MCF 10A (cell line): ENCODE measurements at regions not wholly inside any gene's neighbourhood (a gene's known extent, or its start where the extent isn't known, plus 50 kb on each side); places are given as distances from the start of the nearest gene placed in this dataset.

ENCODE experiments used
- BruUV-seq: library from RNA; stranded (reverse); fragments of 400-500 nt; replicated peaks from 2 replicates; lab custom pipeline; 2021; lab: Mats Ljungman, UMichigan
- CTCF ChIA-PET: fragments of 300-600 bp; sonication (Branson Sonifier 250); formaldehyde crosslinking; extraction: SDS; loops from one replicate; lab custom pipeline; 2021; ENCODE audit warnings: antibody characterized with exemption, inconsistent platforms; lab: Yijun Ruan, JAX
- POLR2A ChIA-PET: fragments of 300-600, 350-650 bp; sonication (Branson Sonifier 250); formaldehyde crosslinking; extraction: SDS; loops from one replicate; lab custom pipeline; 2020; ENCODE audit warnings: antibody characterized with exemption, inconsistent platforms; lab: Yijun Ruan, JAX
- DNase-seq: peaks from one replicate; pipeline ENCODE4 v3.0.0-alpha.2; 2018; ENCODE audit not compliant: unreplicated experiment
- H3K27ac Mint-ChIP-seq: one replicate; pipeline ENCODE4 v1.8.0; 2022; ENCODE audit warnings: mild to moderate bottlenecking, low read depth, mixed read lengths; ENCODE audit not compliant: unreplicated experiment
- H3K27me3 Mint-ChIP-seq: one replicate; pipeline ENCODE4 v1.8.0; 2022; ENCODE audit warnings: mixed read lengths; ENCODE audit not compliant: insufficient read depth, unreplicated experiment
- H3K36me3 Mint-ChIP-seq: one replicate; pipeline ENCODE4 v1.8.0; 2022; ENCODE audit warnings: mild to moderate bottlenecking, moderate library complexity, mixed read lengths; ENCODE audit not compliant: insufficient read depth, unreplicated experiment
- H3K4me1 Mint-ChIP-seq: one replicate; pipeline ENCODE4 v1.8.0; 2022; ENCODE audit warnings: mixed read lengths; ENCODE audit not compliant: insufficient read depth, unreplicated experiment
- H3K4me3 Mint-ChIP-seq: one replicate; pipeline ENCODE4 v1.8.0; 2022; ENCODE audit warnings: mild to moderate bottlenecking, moderate library complexity, mixed read lengths; ENCODE audit not compliant: unreplicated experiment
- H3K9me3 Mint-ChIP-seq: one replicate; pipeline ENCODE4 v1.8.0; 2022; ENCODE audit warnings: mixed read lengths; ENCODE audit not compliant: unreplicated experiment
- intact Hi-C: fragments of 100-400 bp; cut with micrococcal nuclease; formaldehyde crosslinking; loops from 2 replicates; pipeline ENCODE4 v1.14.1; 2022
- TF ChIP-seq, protein P1 (sequence below): fragments of 200-600 bp; IDR thresholded peaks from one replicate; pipeline ENCODE4 v1.8.0; 2022; ENCODE audit warnings: antibody characterized with exemption, mild to moderate bottlenecking; ENCODE audit not compliant: unreplicated experiment

- no TSS peak for BruUV-seq
- Mint-ChIP-seq H3K4me1 (no peaks in the 10 kb centered on the region), H3K27me3 (no peaks in the 10 kb centered on the region), H3K9me3 (peaks cover 18% of the 10 kb centered on the region), H3K4me3 (no peak overlapping the region), H3K27ac (no peak overlapping the region), H3K36me3 (no peaks in the 10 kb centered on the region)
- CTCF ChIA-PET, result no interaction called here
- TF ChIP-seq, protein P1, sequence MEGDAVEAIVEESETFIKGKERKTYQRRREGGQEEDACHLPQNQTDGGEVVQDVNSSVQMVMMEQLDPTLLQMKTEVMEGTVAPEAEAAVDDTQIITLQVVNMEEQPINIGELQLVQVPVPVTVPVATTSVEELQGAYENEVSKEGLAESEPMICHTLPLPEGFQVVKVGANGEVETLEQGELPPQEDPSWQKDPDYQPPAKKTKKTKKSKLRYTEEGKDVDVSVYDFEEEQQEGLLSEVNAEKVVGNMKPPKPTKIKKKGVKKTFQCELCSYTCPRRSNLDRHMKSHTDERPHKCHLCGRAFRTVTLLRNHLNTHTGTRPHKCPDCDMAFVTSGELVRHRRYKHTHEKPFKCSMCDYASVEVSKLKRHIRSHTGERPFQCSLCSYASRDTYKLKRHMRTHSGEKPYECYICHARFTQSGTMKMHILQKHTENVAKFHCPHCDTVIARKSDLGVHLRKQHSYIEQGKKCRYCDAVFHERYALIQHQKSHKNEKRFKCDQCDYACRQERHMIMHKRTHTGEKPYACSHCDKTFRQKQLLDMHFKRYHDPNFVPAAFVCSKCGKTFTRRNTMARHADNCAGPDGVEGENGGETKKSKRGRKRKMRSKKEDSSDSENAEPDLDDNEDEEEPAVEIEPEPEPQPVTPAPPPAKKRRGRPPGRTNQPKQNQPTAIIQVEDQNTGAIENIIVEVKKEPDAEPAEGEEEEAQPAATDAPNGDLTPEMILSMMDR, result no peak
- POLR2A ChIA-PET, result no interaction called here
- DNase-seq, result no peak
- intact Hi-C loops, result no loop called here
Measured at GRCh38 chr13:85013006-85013405, 786.2 kb downstream of the SLITRK6 start.

DNA sequence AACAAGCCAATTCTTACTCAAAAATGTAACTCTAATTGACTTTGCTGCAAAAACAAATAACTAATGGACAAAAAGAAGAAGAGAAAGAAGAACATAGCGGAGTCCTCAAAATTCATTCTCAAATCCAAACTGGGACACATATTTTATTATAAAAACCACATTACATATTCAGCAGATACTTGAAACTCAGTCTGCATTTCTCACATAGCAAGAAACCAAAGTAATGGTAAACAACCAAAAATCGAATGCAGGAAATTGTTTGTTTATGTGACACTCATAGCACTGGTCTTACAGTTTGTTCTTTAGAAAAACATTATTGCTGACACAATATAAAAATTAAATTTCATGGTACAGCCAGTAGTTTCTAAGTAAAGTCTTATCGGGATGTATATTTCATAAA is 789.8 kb downstream of the SLITRK6 start:
- POLR2A ChIA-PET, result no interaction called here
- Mint-ChIP-seq H3K27me3 (no peaks in the 10 kb centered on the region), H3K27ac (no peak overlapping the region), H3K4me1 (no peaks in the 10 kb centered on the region), H3K4me3 (no peak overlapping the region), H3K9me3 (peaks cover 26% of the 10 kb centered on the region), H3K36me3 (no peaks in the 10 kb centered on the region)
- TF ChIP-seq, protein P1, result no peak
- no TSS peak for BruUV-seq
- CTCF ChIA-PET, result no interaction called here
- intact Hi-C loops, result no loop called here
- no peak for DNase-seq

GRCh38 chr13:84999252-84999651 is 800.0 kb downstream of the SLITRK6 start:
- ChIA-PET CTCF (no interaction called here), POLR2A (no interaction called here)
- Mint-ChIP-seq H3K9me3 (no peaks in the 10 kb centered on the region), H3K4me1 (peaks cover 6% of the 10 kb centered on the region), H3K27me3 (no peaks in the 10 kb centered on the region), H3K27ac (no peak overlapping the region), H3K36me3 (no peaks in the 10 kb centered on the region), H3K4me3 (no peak overlapping the region)
- TF ChIP-seq, protein P1, result no peak
- intact Hi-C loops, result no loop called here
- BruUV-seq, result no TSS peak
- no peak for DNase-seq

DNA sequence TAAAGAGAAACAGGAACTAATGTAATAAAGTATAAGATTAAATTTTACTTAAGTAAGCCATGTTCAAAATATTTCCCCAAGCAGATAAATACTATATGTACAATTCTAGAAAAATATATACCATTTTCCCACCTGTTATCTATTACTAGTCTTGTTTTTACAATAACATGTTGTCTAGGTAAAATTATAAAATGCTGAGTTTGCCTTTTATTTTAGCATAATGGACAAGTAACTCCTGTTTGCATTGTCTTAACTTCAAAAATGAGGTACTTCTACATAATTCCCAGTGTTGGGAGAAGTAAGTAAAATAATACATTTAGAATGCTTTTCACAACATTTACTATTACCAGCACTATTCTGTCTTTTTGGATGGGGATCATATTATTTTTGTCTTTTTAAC is 800.5 kb downstream of the SLITRK6 start:
- TF ChIP-seq, protein P1, result no peak
- no peak for DNase-seq
- Mint-ChIP-seq H3K9me3 (no peaks in the 10 kb centered on the region), H3K4me3 (no peak overlapping the region), H3K36me3 (no peaks in the 10 kb centered on the region), H3K27me3 (no peaks in the 10 kb centered on the region), H3K27ac (no peak overlapping the region), H3K4me1 (peaks cover 6% of the 10 kb centered on the region)
- no TSS peak for BruUV-seq
- ChIA-PET POLR2A (no interaction called here), CTCF (no interaction called here)
- intact Hi-C loops, result no loop called here
